ENCODE measurements at regions not wholly inside any gene's neighbourhood (a gene's known extent, or its start where the extent isn't known, plus 50 kb on each side); places are given as distances from the start of the nearest gene placed in this dataset.

GRCh38 chr9:3721096-3721495 is 195.3 kb upstream of the RFX3 start:
- no peaks in the 10 kb centered on the region for H3K27me3 Mint-ChIP-seq (ENCODE audit: low read depth)
- no peaks in the 10 kb centered on the region for H3K4me1 Mint-ChIP-seq
- no peak overlapping the region for H3K27ac Mint-ChIP-seq (ENCODE audit: unreplicated experiment)
- no peak overlapping the region for H3K4me3 Mint-ChIP-seq
- peaks cover 5% of the 10 kb centered on the region for H3K9me3 Mint-ChIP-seq
- DNase-seq (ENCODE audit: low read depth, low spot score): no peak
- no peak for TF ChIP-seq CTCF (conservative IDR thresholded peaks at IDR 0.05)
- no peaks in the 10 kb centered on the region for H3K36me3 Mint-ChIP-seq (ENCODE audit: low read depth)

- Mint-ChIP-seq H3K9me3 (peaks cover 5% of the 10 kb centered on the region), H3K36me3 (ENCODE audit: low read depth) (no peaks in the 10 kb centered on the region), H3K27me3 (ENCODE audit: low read depth) (no peaks in the 10 kb centered on the region), H3K27ac (ENCODE audit: unreplicated experiment) (no peak overlapping the region), H3K4me3 (no peak overlapping the region), H3K4me1 (no peaks in the 10 kb centered on the region)
- DNase-seq (ENCODE audit: low read depth, low spot score): no peak
- TF ChIP-seq CTCF (conservative IDR thresholded peaks at IDR 0.05): no peak
These were observed 193.5 kb upstream of the RFX3 start for GRCh38 chr9:3719286-3719685.

- H3K9me3 Mint-ChIP-seq: peaks cover 5% of the 10 kb centered on the region
- H3K4me3 Mint-ChIP-seq: no peak overlapping the region
- H3K27ac Mint-ChIP-seq (ENCODE audit: unreplicated experiment): no peak overlapping the region
- no peaks in the 10 kb centered on the region for H3K36me3 Mint-ChIP-seq (ENCODE audit: low read depth)
- peaks cover 4% of the 10 kb centered on the region for H3K27me3 Mint-ChIP-seq (ENCODE audit: low read depth)
- TF ChIP-seq CTCF (conservative IDR thresholded peaks at IDR 0.05): no peak
- no peaks in the 10 kb centered on the region for H3K4me1 Mint-ChIP-seq
- no peak for DNase-seq (ENCODE audit: low read depth, low spot score)
These were observed 190.6 kb upstream of the RFX3 start for GRCh38 chr9:3716415-3716814.

- Mint-ChIP-seq H3K27me3 (ENCODE audit: low read depth) (peaks cover 6% of the 10 kb centered on the region), H3K27ac (ENCODE audit: unreplicated experiment) (no peak overlapping the region), H3K36me3 (ENCODE audit: low read depth) (no peaks in the 10 kb centered on the region), H3K4me3 (no peak overlapping the region), H3K9me3 (peaks cover 4% of the 10 kb centered on the region), H3K4me1 (no peaks in the 10 kb centered on the region)
- no peak for DNase-seq (ENCODE audit: low read depth, low spot score)
- no peak for TF ChIP-seq CTCF (conservative IDR thresholded peaks at IDR 0.05)
These were observed 182.9 kb upstream of the RFX3 start for GRCh38 chr9:3708751-3709150.

- H3K4me3 Mint-ChIP-seq: no peak overlapping the region
- H3K4me1 Mint-ChIP-seq: no peaks in the 10 kb centered on the region
- peaks cover 4% of the 10 kb centered on the region for H3K9me3 Mint-ChIP-seq
- no peaks in the 10 kb centered on the region for H3K36me3 Mint-ChIP-seq (ENCODE audit: low read depth)
- no peak for DNase-seq (ENCODE audit: low read depth, low spot score)
- no peaks in the 10 kb centered on the region for H3K27me3 Mint-ChIP-seq (ENCODE audit: low read depth)
- H3K27ac Mint-ChIP-seq (ENCODE audit: unreplicated experiment): no peak overlapping the region
- no peak for TF ChIP-seq CTCF (conservative IDR thresholded peaks at IDR 0.05)
These were observed 179.1 kb upstream of the RFX3 start for GRCh38 chr9:3704890-3705289.

GRCh38 chr9:3700772-3701171 is 175.0 kb upstream of the RFX3 start:
- Mint-ChIP-seq H3K4me1 (peaks cover 7% of the 10 kb centered on the region), H3K4me3 (no peak overlapping the region), H3K9me3 (no peaks in the 10 kb centered on the region), H3K36me3 (ENCODE audit: low read depth) (no peaks in the 10 kb centered on the region), H3K27me3 (ENCODE audit: low read depth) (peaks cover 2% of the 10 kb centered on the region), H3K27ac (ENCODE audit: unreplicated experiment) (no peak overlapping the region)
- no peak for DNase-seq (ENCODE audit: low read depth, low spot score)
- no peak for TF ChIP-seq CTCF (conservative IDR thresholded peaks at IDR 0.05)
